ENCODE measurements at regions not wholly inside any gene's neighbourhood (a gene's known extent, or its start where the extent isn't known, plus 50 kb on each side); places are given as distances from the start of the nearest gene placed in this dataset.

GRCh38 chr20:23299673-23300050, 50.9 kb upstream of the NXT1 start:
- no peak overlapping the region for H3K27ac ChIP-seq (ENCODE audit: low read depth, low read length)
- no peak for DNase-seq
- H3K36me3 ChIP-seq (ENCODE audit: control insufficient read depth in 2 of 3, insufficient read depth in 3 of 3, low read length in 3 of 3), result no peaks in the 10 kb centered on the region
- H3K27me3 ChIP-seq (ENCODE audit: control insufficient read depth in 2 of 2, insufficient read depth in 2 of 2, low read length in 2 of 2), result no peaks in the 10 kb centered on the region
- ChIA-PET CTCF (no interaction called here), POLR2A (no interaction called here)
- peaks cover 0 to 1% (median 0%) of the 10 kb centered on the region in 7 donors for H3K4me1 Mint-ChIP-seq
- no peak overlapping the region for H3K4me3 ChIP-seq (ENCODE audit: low read length)
- peaks cover 0 to 8% (median 0%) of the 10 kb centered on the region in 5 donors for H3K27me3 Mint-ChIP-seq
- ATAC-seq, result no peak
- peaks cover 0 to 1% (median 0%) of the 10 kb centered on the region in 11 donors for H3K9me3 Mint-ChIP-seq
- no peaks in the 10 kb centered on the region for H3K4me1 ChIP-seq (ENCODE audit: control insufficient read depth in 2 of 2, insufficient read depth in 2 of 2, low read length in 2 of 2)
- no peak overlapping the region for H3K4me3 Mint-ChIP-seq
- intact Hi-C loops (cut with micrococcal nuclease), result no loop called here
- H3K36me3 Mint-ChIP-seq, result no peaks in the 10 kb centered on the region
- H3K9me3 ChIP-seq (ENCODE audit: control insufficient read depth in 2 of 3, low read length in 3 of 3), result no peaks in the 10 kb centered on the region
- H3K27ac Mint-ChIP-seq, result no peak overlapping the region

GRCh38 chr20:23298926-23299672, 51.5 kb upstream of the NXT1 start:
- peaks cover 0 to 7% (median 0%) of the 10 kb centered on the region in 5 donors for H3K27me3 Mint-ChIP-seq
- no peak overlapping the region for H3K4me3 ChIP-seq (ENCODE audit: low read length)
- no peak overlapping the region for H3K27ac Mint-ChIP-seq
- peaks cover 0 to 1% (median 0%) of the 10 kb centered on the region in 11 donors for H3K9me3 Mint-ChIP-seq
- no peaks in the 10 kb centered on the region for H3K9me3 ChIP-seq (ENCODE audit: control insufficient read depth in 2 of 3, low read length in 3 of 3)
- intact Hi-C loops (cut with micrococcal nuclease), result no loop called here
- no peak for DNase-seq
- ChIA-PET CTCF (no interaction called here), POLR2A (no interaction called here)
- no peak overlapping the region for H3K27ac ChIP-seq (ENCODE audit: low read depth, low read length)
- no peaks in the 10 kb centered on the region for H3K4me1 ChIP-seq (ENCODE audit: control insufficient read depth in 2 of 2, insufficient read depth in 2 of 2, low read length in 2 of 2)
- no peaks in the 10 kb centered on the region for H3K36me3 Mint-ChIP-seq
- ATAC-seq, result no peak
- H3K4me3 Mint-ChIP-seq, result no peak overlapping the region
- H3K27me3 ChIP-seq (ENCODE audit: control insufficient read depth in 2 of 2, insufficient read depth in 2 of 2, low read length in 2 of 2), result no peaks in the 10 kb centered on the region
- H3K4me1 Mint-ChIP-seq, result peaks cover 0 to 1% (median 0%) of the 10 kb centered on the region in 7 donors
- no peaks in the 10 kb centered on the region for H3K36me3 ChIP-seq (ENCODE audit: control insufficient read depth in 2 of 3, insufficient read depth in 3 of 3, low read length in 3 of 3)

- Histone ChIP-seq H3K9me3 (ENCODE audit: control insufficient read depth in 2 of 3, low read length in 3 of 3) (no peaks in the 10 kb centered on the region), H3K36me3 (ENCODE audit: control insufficient read depth in 2 of 3, insufficient read depth in 3 of 3, low read length in 3 of 3) (no peaks in the 10 kb centered on the region), H3K4me1 (ENCODE audit: control insufficient read depth in 2 of 2, insufficient read depth in 2 of 2, low read length in 2 of 2) (no peaks in the 10 kb centered on the region), H3K27ac (ENCODE audit: low read depth, low read length) (no peak overlapping the region), H3K27me3 (ENCODE audit: control insufficient read depth in 2 of 2, insufficient read depth in 2 of 2, low read length in 2 of 2) (no peaks in the 10 kb centered on the region), H3K4me3 (ENCODE audit: low read length) (no peak overlapping the region)
- POLR2A ChIA-PET, result no interaction called here
- H3K4me3 Mint-ChIP-seq, result no peak overlapping the region
- peaks cover 0 to 1% (median 0%) of the 10 kb centered on the region in 11 donors for H3K9me3 Mint-ChIP-seq
- CTCF ChIA-PET, result no interaction called here
- H3K36me3 Mint-ChIP-seq, result no peaks in the 10 kb centered on the region
- H3K4me1 Mint-ChIP-seq, result no peaks in the 10 kb centered on the region
- intact Hi-C loops (cut with micrococcal nuclease), result no loop called here
- DNase-seq (no peak), ATAC-seq (no peak)
- peaks cover 0 to 7% (median 0%) of the 10 kb centered on the region in 5 donors for H3K27me3 Mint-ChIP-seq
- H3K27ac Mint-ChIP-seq, result no peak overlapping the region
These were observed 52.4 kb upstream of the NXT1 start for GRCh38 chr20:23298155-23298554.

GRCh38 chr20:23296841-23297701, 53.5 kb upstream of the NXT1 start:
- Mint-ChIP-seq H3K27ac (no peak overlapping the region), H3K4me1 (no peaks in the 10 kb centered on the region), H3K9me3 (peaks cover 0 to 1% (median 0%) of the 10 kb centered on the region in 11 donors), H3K4me3 (no peak overlapping the region), H3K27me3 (peaks cover 0 to 7% (median 0%) of the 10 kb centered on the region in 5 donors), H3K36me3 (no peaks in the 10 kb centered on the region)
- DNase-seq (no peak), ATAC-seq (no peak)
- Histone ChIP-seq H3K27me3 (ENCODE audit: control insufficient read depth in 2 of 2, insufficient read depth in 2 of 2, low read length in 2 of 2) (no peaks in the 10 kb centered on the region), H3K27ac (ENCODE audit: low read depth, low read length) (no peak overlapping the region), H3K4me3 (ENCODE audit: low read length) (no peak overlapping the region), H3K36me3 (ENCODE audit: control insufficient read depth in 2 of 3, insufficient read depth in 3 of 3, low read length in 3 of 3) (no peaks in the 10 kb centered on the region), H3K4me1 (ENCODE audit: control insufficient read depth in 2 of 2, insufficient read depth in 2 of 2, low read length in 2 of 2) (no peaks in the 10 kb centered on the region), H3K9me3 (ENCODE audit: control insufficient read depth in 2 of 3, low read length in 3 of 3) (no peaks in the 10 kb centered on the region)
- CTCF ChIA-PET, result no interaction called here
- intact Hi-C loops (cut with micrococcal nuclease), result no loop called here
- POLR2A ChIA-PET, result no interaction called here

GRCh38 chr20:23295934-23296333, 54.7 kb upstream of the NXT1 start:
- ChIA-PET POLR2A (no interaction called here), CTCF (no interaction called here)
- H3K9me3 Mint-ChIP-seq, result no peaks in the 10 kb centered on the region
- no peaks in the 10 kb centered on the region for H3K4me1 Mint-ChIP-seq
- peaks cover 0 to 13% (median 5%) of the 10 kb centered on the region in 5 donors for H3K27me3 Mint-ChIP-seq
- no peak overlapping the region for H3K4me3 Mint-ChIP-seq
- H3K27me3 ChIP-seq (ENCODE audit: control insufficient read depth in 2 of 2, insufficient read depth in 2 of 2, low read length in 2 of 2), result no peaks in the 10 kb centered on the region
- no peaks in the 10 kb centered on the region for H3K36me3 ChIP-seq (ENCODE audit: control insufficient read depth in 2 of 3, insufficient read depth in 3 of 3, low read length in 3 of 3)
- H3K4me3 ChIP-seq (ENCODE audit: low read length), result no peak overlapping the region
- no peak overlapping the region for H3K27ac ChIP-seq (ENCODE audit: low read depth, low read length)
- intact Hi-C loops (cut with micrococcal nuclease), result no loop called here
- H3K4me1 ChIP-seq (ENCODE audit: control insufficient read depth in 2 of 2, insufficient read depth in 2 of 2, low read length in 2 of 2), result no peaks in the 10 kb centered on the region
- ATAC-seq (no peak), DNase-seq (no peak)
- no peak overlapping the region for H3K27ac Mint-ChIP-seq
- H3K9me3 ChIP-seq (ENCODE audit: control insufficient read depth in 2 of 3, low read length in 3 of 3), result no peaks in the 10 kb centered on the region
- no peaks in the 10 kb centered on the region for H3K36me3 Mint-ChIP-seq

GRCh38 chr20:23294671-23295070, 55.9 kb upstream of the NXT1 start:
- Mint-ChIP-seq H3K4me1 (no peaks in the 10 kb centered on the region), H3K36me3 (no peaks in the 10 kb centered on the region), H3K4me3 (no peak overlapping the region), H3K27me3 (peaks cover 0 to 17% (median 5%) of the 10 kb centered on the region in 5 donors), H3K27ac (peak overlapping the region in 1 of 9 donors; percentile 56), H3K9me3 (no peaks in the 10 kb centered on the region)
- ChIA-PET CTCF (no interaction called here), POLR2A (no interaction called here)
- ATAC-seq, result no peak
- no peaks in the 10 kb centered on the region for H3K4me1 ChIP-seq (ENCODE audit: control insufficient read depth in 2 of 2, insufficient read depth in 2 of 2, low read length in 2 of 2)
- H3K9me3 ChIP-seq (ENCODE audit: control insufficient read depth in 2 of 3, low read length in 3 of 3), result no peaks in the 10 kb centered on the region
- H3K4me3 ChIP-seq (ENCODE audit: low read length), result no peak overlapping the region
- DNase-seq, result no peak
- no peaks in the 10 kb centered on the region for H3K27me3 ChIP-seq (ENCODE audit: control insufficient read depth in 2 of 2, insufficient read depth in 2 of 2, low read length in 2 of 2)
- no peak overlapping the region for H3K27ac ChIP-seq (ENCODE audit: low read depth, low read length)
- intact Hi-C loops (cut with micrococcal nuclease), result no loop called here
- no peaks in the 10 kb centered on the region for H3K36me3 ChIP-seq (ENCODE audit: control insufficient read depth in 2 of 3, insufficient read depth in 3 of 3, low read length in 3 of 3)

GRCh38 chr20:23294166-23294565, 56.4 kb upstream of the NXT1 start:
- intact Hi-C loops (cut with micrococcal nuclease), result no loop called here
- POLR2A ChIA-PET, result no interaction called here
- peaks cover 0 to 21% (median 5%) of the 10 kb centered on the region in 5 donors for H3K27me3 Mint-ChIP-seq

More at GRCh38 chr20:23294166-23294565, 56.4 kb upstream of the NXT1 start:
- ATAC-seq (no peak), DNase-seq (no peak)
- Mint-ChIP-seq H3K4me1 (no peaks in the 10 kb centered on the region), H3K27ac (no peak overlapping the region), H3K36me3 (no peaks in the 10 kb centered on the region), H3K4me3 (no peak overlapping the region), H3K9me3 (no peaks in the 10 kb centered on the region)
- Histone ChIP-seq H3K27me3 (ENCODE audit: control insufficient read depth in 2 of 2, insufficient read depth in 2 of 2, low read length in 2 of 2) (no peaks in the 10 kb centered on the region), H3K9me3 (ENCODE audit: control insufficient read depth in 2 of 3, low read length in 3 of 3) (no peaks in the 10 kb centered on the region), H3K36me3 (ENCODE audit: control insufficient read depth in 2 of 3, insufficient read depth in 3 of 3, low read length in 3 of 3) (no peaks in the 10 kb centered on the region), H3K4me3 (ENCODE audit: low read length) (no peak overlapping the region), H3K27ac (ENCODE audit: low read depth, low read length) (no peak overlapping the region), H3K4me1 (ENCODE audit: control insufficient read depth in 2 of 2, insufficient read depth in 2 of 2, low read length in 2 of 2) (no peaks in the 10 kb centered on the region)
- CTCF ChIA-PET, result no interaction called here
